K562 (cell line): ENCODE measurements at regions not wholly inside any gene's neighbourhood (a gene's known extent, or its start where the extent isn't known, plus 50 kb on each side); places are given as distances from the start of the nearest gene placed in this dataset.

Experiments used
- CREM ChIP-seq: IDR thresholded peaks from 2 replicates; pipeline ENCODE4 v1.6.1; 2014; ENCODE audit warnings: antibody characterized with exemption, low read depth
- FOXA1 ChIP-seq: fragments of 450-650 bp; IDR thresholded peaks from 2 replicates; pipeline ENCODE4 v1.6.1; 2016; ENCODE audit warnings: mild to moderate bottlenecking, borderline replicate concordance
- HDAC1 ChIP-seq, 2 experiments: fragments of 450-650 bp; IDR thresholded peaks; 2 replicates each; pipeline ENCODE4 v1.6.1; 2016 to 2017; ENCODE audit warnings: inconsistent platforms in 1 of 2, mild to moderate bottlenecking in 1 of 2, moderate library complexity in 1 of 2
- HDAC2 ChIP-seq: fragments of 450-650 bp; IDR thresholded peaks from 2 replicates; pipeline ENCODE4 v1.6.1; 2016; ENCODE audit warnings: mild to moderate bottlenecking
- HNRNPL ChIP-seq: fragments of 200-400 bp; formaldehyde crosslinking; IDR thresholded peaks from 2 replicates; pipeline ENCODE4 v1.6.1; 2017; ENCODE audit warnings: low read depth, mild to moderate bottlenecking, low read length
- SMAD4 ChIP-seq: fragments of 250-450 bp; sonication (Bioruptor Pico); conservative IDR thresholded peaks from 2 replicates; pipeline ENCODE4 v1.8.0; 2021; ENCODE audit warnings: inconsistent platforms, mild to moderate bottlenecking, moderate library complexity
- SP2 ChIP-seq: IDR thresholded peaks from 2 replicates; pipeline ENCODE4 v1.6.1; 2011; ENCODE audit warnings: mild to moderate bottlenecking, low read depth, low read length, moderate library complexity; ENCODE audit not compliant: poor library complexity, severe bottlenecking; ENCODE audit errors: extremely low read depth
- ZNF57 ChIP-seq: fragments of 450-650 bp; formaldehyde crosslinking; IDR thresholded peaks from 2 replicates; pipeline ENCODE4 v1.4.0; 2020; ENCODE audit warnings: mild to moderate bottlenecking, moderate library complexity

DNA sequence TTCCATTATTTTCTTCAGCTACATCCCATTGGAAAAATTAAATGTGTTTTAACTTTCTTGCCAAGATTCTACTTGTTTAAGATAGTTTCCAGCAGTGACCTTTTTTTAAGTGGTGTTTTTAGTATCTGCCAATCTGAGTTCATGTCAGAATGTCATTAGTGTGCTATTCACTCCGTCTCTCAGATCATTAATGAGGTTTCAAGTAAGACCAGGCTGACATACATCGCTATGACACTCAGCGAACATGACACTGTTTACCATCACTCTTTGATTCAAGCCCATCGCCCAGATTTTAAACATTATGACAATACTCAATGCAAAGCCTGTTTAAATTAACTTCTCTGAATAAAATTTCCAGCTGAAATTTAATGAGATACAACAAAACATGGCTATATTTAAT is 272.0 kb upstream of the KYNU start:
- TF ChIP-seq CREM (no peak), FOXA1 (no peak), HDAC2 (no peak), ZNF57 (CRISPR knock-in tag) (no peak), HNRNPL (no peak), HDAC1 (IDR thresholded peaks at IDR 0.05) (no peak), SMAD4 (no peak), SP2 (no peak)
